ENCODE measurements at regions not wholly inside any gene's neighbourhood (a gene's known extent, or its start where the extent isn't known, plus 50 kb on each side); places are given as distances from the start of the nearest gene placed in this dataset.
A peak's percentile ranks its signal among the peaks of the same experiment; 100 is the strongest.
"Not testable (repeated sequence)": the region's sequence is repeated elsewhere in the genome, so short reads cannot be mapped to it uniquely, and the experiment has no call there.

GRCh38 chr5:38678076-38678475 lies 121.6 kb upstream of the LIFR start:
- no peak for DNase-seq

GRCh38 chr5:38678697-38679096 lies 122.3 kb upstream of the LIFR start:
- peak in 2 of 58 donors; percentile 7 to 18 for DNase-seq

- DNase-seq = peak in 14 of 58 donors; percentile 4 to 43 (median 16)
Observed at GRCh38 chr5:38680094-38680825, 123.8 kb upstream of the LIFR start.

GRCh38 chr5:38681029-38681706 lies 124.7 kb upstream of the LIFR start:
- no peak for DNase-seq

GRCh38 chr5:38681966-38682365 lies 125.5 kb upstream of the LIFR start:
- no peak for DNase-seq

GRCh38 chr5:38686658-38687057 lies 130.2 kb upstream of the LIFR start:
- DNase-seq = no peak

GRCh38 chr5:38692346-38692745 lies 135.9 kb upstream of the LIFR start:
- DNase-seq = no peak

- DNase-seq = no peak
Observed at GRCh38 chr5:38692781-38693527, 136.5 kb upstream of the LIFR start.

- no peak for DNase-seq
Observed at GRCh38 chr5:38695021-38695958, 138.8 kb upstream of the LIFR start.

GRCh38 chr5:38697013-38697412 lies 140.6 kb upstream of the LIFR start:
- no peak for DNase-seq

- DNase-seq = not testable (repeated sequence)
Observed at GRCh38 chr5:38705529-38705928, 140.3 kb upstream of the OSMR start.

- DNase-seq = no peak
Observed at GRCh38 chr5:38706376-38706775, 139.4 kb upstream of the OSMR start.

GRCh38 chr5:38707352-38708210 lies 138.2 kb upstream of the OSMR start:
- no peak for DNase-seq

- DNase-seq = peak in 2 of 58 donors; percentile 3 to 10
Observed at GRCh38 chr5:38709678-38710306, 136.0 kb upstream of the OSMR start.

GRCh38 chr5:38710627-38711026 lies 135.2 kb upstream of the OSMR start:
- DNase-seq = no peak

- no peak for DNase-seq
Observed at GRCh38 chr5:38712391-38712790, 133.4 kb upstream of the OSMR start.

GRCh38 chr5:38714240-38714639 lies 131.6 kb upstream of the OSMR start:
- no peak for DNase-seq

- DNase-seq = no peak
Observed at GRCh38 chr5:38714703-38715355, 131.0 kb upstream of the OSMR start.

- peak in 24 of 58 donors; percentile 8 to 75 (median 34) for DNase-seq
Observed at GRCh38 chr5:38715696-38716095, 130.1 kb upstream of the OSMR start.

Measured in anterior cingulate cortex (tissue), 58 donors.